GM23248 (cell line): ENCODE measurements at regions not wholly inside any gene's neighbourhood (a gene's known extent, or its start where the extent isn't known, plus 50 kb on each side); places are given as distances from the start of the nearest gene placed in this dataset.

ENCODE experiments used
- EZH2 ChIP-seq: fragments of 200-600 bp; sonication (generic); IDR thresholded peaks from 2 replicates; pipeline ENCODE4 v1.6.1; 2018; ENCODE audit warnings: antibody characterized with exemption, mild to moderate bottlenecking; ENCODE audit not compliant: insufficient read depth, poor library complexity, severe bottlenecking
- EZH2phosphoT487 ChIP-seq: fragments of 200-600 bp; sonication (generic); IDR thresholded peaks from 2 replicates; pipeline ENCODE4 v1.6.1; 2018; ENCODE audit warnings: antibody characterized with exemption, moderate library complexity, mild to moderate bottlenecking, low read depth; ENCODE audit not compliant: insufficient read depth

GRCh38 chr3:106130384-106131198, 261.8 kb upstream of the CBLB start:
- TF ChIP-seq EZH2phosphoT487 (no peak), EZH2 (no peak)
